GM21526 (cell line): ENCODE measurements at regions not wholly inside any gene's neighbourhood (a gene's known extent, or its start where the extent isn't known, plus 50 kb on each side); places are given as distances from the start of the nearest gene placed in this dataset.

Experiments used
- ATAC-seq: cut with Tn5 transposase; IDR thresholded peaks from one replicate; pipeline ENCODE4 v1.9.1; 2021; ENCODE audit warnings: moderate library complexity; ENCODE audit not compliant: unreplicated experiment, low FRiP score

DNA sequence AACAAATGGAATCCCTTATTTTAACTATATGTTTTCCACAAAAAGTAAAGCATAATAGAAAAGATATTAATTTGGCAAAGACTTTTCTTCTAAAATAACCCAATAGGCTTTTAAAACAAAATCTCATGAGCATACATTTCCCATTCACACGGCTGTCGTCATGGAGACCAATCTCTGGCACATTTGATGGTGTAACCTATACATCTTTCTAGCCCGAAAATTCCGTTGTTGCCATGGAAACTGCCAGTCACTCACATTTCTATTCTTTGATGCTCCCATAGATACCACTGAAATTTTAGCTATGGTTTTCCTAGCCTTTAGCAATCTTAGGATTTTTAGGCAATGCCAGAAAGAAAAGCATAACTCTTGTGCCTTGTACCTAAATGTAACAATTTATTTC, 262.9 kb upstream of the TRPM3 start:
- ATAC-seq, result no peak

DNA sequence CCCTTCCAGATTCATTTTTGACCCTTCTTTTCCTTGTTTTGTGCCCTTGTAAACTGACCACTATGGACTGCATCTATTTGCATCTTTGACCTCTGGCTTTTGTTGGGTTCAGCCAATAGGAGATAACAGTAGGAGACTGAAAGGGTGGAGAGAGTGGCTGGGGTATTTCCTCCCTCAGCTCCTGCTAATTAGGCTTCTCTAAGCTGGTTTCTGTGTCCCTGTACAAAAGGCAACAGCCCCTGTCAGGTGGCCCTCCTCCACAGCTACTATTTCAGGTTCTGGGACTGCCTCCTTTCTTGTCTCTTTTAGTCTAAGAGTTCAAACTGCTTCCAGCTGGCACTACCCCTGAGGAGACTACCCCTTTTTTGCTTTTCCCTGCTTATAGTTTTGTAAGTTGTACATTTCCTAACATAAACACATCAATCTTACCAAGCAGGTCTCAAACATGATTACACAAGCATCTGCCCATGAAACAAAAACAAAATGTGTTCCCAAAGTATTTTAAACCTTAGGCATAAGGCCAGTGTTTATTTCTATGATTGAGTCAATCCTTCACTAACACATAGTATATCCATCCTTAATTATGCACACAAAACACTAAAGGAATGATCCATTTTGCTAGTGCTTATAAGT, 262.0 kb upstream of the TRPM3 start:
- no peak for ATAC-seq

DNA sequence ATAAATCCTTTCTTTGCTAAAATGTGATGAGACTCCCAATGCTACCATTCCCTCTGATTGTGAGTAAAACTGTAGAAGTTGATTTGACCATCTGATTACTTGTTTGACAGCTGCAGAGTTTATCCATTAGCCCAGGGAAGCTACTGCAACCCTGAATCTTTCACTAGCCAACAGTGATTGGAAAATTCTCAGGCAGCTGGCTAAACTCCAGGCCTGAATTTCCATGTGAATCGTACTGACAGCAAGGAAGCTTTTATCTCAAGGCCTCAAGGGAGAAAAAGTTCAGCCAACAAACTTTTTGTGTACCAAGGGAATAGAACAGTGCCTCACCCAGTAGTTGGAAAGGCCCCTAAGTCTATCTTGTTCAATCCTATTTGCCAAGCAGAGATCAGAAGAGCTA, 246.7 kb upstream of the TRPM3 start:
- no peak for ATAC-seq

DNA sequence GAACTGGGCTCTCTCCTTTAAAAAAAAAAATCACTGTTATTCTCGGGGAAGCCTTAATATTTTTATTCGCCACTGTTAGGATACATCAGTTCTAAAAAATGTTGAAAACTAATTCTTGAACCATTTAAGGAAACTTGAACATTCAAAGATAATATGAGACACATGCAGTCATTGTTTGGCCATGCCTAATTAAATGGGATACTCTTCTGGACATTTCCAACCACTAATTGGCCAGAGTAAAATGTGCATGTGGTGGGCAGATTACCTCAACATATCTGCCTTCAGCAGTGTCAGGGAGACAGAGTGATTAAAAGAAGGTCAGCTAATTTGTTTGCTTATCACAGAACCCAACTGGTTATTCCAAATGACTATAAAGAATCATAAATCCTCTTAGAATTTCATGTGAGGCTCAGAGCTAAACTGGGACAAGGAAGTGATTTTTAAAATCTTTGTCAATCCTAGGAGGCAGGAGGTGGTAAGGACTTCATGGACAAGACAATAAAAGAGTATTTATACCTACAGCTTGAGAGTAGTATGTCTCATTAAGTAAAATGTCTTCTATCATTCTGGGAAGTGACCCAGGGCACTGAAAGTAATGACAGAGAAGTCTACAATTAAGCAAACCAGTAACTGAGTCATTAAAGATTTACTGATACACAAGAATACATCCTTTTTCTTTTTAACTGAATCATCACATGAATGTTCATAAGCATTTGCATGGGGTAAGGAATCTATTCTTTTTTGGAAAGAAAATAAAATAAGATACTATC, 242.9 kb upstream of the TRPM3 start:
- ATAC-seq, result no peak

DNA sequence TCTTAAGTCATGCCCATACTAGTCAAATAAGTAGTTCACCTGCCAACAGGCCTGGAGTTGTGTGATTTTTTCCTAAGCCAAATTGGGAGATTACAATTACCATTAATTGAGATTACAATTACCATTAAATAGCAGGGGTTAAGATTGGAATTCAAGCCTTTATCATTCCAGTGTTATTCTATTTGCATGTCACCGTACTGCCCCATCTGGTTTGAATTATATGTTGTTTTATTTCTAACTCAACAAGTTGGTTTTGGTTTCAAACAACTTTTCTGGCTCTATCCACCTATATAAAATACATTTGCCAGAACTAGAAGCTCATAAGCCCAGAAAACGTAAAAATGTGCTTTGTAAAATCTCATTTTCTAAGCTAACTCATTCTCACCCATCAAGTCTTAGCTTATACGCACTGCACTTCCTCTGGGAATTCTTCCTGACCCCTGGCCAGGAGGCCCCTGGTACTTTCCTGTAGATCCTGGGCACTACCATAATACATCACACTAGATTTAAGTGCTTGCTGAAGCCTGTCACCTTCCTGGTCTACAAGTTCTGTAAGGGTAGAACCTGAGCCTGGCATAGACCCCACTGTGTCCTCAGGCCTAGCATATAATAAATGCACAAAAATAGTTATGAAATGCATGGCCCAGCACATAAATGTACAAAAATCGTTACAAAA, 242.0 kb upstream of the TRPM3 start:
- no peak for ATAC-seq

DNA sequence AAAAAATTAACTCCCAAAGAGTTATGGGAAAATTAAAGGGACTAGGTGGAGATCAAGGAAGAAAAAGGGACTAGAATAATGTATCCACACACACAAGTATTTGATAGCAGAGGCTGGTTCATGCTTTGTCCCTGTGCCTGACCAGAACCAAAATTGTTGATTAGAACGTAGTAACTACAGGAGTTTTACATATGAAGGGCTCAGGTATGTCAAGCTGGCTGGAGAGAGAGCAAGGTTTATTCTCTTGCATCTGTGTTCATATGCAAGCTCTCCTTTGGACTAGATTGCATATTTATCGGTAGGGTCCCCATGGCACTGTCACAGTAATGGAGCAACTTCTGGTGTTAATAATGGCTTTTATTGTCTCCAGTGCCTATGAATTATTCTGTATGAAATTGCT, 239.9 kb upstream of the TRPM3 start:
- no peak for ATAC-seq

DNA sequence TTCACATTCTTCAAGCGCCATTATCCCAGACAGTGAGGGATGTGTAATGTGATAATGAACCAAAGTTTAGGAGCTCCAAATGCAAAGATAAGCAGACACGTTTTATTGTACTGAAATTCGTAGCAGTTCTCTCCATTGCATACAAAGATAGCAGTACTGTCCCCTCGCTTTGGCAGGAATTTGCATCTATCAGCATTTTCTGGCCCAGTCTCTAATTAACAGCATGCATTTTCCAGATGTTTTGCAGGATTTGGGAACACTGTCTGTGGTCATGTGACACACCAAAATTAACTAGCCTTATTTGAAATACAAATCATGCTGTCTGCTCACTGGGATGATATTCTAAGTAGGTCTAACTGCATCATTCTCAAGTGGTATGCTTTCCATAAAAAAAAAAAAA, 235.9 kb upstream of the TRPM3 start:
- no peak for ATAC-seq

DNA sequence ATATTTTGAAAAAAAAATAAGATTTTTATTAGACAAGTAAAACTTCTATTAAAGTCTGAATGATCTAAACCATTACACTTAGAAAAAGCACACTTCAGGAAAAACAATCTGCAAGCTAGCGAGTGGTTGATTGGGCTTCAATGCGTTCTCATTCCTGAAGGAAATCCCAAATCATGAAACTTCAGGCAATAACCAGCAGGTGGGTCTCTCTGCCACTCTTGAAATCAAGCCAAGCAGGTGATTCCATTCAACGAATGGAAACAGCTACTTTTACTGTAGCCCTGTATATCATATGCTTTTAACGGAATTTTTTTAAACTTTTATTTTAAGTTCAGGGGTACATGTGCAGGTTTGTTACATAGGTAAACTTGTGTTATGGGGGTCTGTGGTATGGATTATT, 234.5 kb upstream of the TRPM3 start:
- no peak for ATAC-seq

DNA sequence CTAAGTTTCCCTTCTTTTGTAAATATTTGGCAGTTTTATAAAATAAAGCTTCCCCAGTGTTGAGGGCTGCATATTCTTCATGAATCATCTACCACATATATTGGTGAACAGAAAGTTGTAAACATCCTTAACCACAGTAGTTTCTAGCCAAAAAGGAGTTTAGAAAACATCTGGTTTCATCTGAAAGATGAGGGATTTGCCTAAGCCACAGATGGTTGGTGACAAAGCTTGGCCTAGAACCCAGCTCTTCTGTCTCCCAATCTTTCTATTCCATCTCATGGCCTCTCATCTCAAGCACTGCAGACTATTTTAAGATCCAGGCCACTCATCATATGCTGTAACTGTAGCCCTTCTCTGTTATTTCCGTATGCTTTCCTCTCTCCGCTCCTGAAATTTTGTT, 232.3 kb upstream of the TRPM3 start:
- ATAC-seq, result no peak

DNA sequence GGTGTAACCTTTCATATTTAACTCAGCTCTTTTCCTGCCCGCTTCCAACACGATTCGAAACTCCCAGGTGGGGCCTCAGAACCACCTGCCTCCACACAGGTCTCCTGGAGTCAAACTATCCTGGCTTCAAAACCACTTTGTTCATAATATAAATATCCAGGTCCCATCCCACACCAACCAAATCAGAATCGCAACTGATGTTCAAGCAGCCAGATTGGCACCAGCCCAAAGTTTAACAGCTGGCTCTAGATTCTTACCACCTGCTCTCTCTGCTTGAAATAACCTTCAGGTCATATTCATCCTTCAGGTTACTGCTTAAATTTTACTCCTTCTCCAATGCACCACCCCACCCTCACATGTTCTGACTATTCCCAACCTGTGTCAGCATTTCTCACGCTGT, 231.4 kb upstream of the TRPM3 start:
- no peak for ATAC-seq

DNA sequence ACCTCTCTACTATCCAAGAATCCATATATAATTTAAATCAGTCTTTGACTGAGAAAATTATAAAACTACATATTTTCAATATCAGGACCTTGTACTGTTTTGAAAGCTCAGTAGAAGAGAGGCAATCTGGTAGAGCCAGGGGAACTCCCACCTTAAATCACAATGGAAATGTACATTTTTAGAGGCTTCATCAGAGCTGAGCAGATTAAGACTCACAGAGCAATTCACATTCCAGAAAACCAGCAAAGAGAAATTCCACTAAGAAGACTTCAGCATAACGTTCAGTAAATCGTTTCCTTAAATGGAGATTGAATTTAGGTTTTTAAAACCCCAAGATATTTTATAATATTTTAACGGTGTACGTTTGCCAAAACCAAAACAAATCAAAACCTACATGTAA, 227.8 kb upstream of the TRPM3 start:
- no peak for ATAC-seq

DNA sequence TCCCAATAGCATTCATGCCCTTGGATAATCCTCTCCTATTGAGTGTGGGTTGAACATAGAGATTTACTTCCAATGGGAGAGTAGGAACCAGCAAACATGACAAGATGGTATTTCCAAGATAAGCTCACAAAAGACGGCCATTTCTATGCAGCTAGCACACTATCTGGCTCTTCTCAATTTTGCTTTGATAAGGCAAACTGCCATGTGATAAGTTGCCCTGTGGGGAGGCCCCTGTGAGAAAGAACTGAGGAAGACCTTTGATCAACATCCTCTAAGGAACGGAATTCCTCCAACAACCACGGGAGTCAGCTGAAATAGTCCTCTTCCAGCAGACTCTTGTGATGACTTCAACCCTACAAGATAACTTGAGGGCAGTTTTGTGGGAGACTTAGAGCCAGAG, 211.9 kb upstream of the TRPM3 start:
- no peak for ATAC-seq

DNA sequence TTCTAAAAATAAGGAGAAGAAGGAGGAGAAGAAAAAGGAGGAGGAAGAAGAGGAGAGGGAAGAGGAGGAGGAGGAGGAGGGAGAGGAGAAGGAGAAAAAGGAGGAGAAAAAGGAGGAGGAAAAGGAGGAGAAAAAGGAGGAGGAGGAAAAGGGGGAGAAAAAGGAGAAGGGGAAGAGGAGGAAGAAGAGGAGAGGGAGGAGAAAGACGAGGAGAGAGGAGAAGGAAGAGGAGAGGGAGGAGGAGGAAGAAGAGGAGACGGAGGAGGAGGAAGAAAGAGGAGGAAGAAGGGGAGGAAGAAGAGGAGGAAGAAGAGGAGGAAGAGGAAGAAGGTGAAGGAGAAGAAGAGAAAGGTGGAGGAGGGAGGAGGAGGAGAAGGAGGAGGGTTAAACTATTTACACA, 210.2 kb upstream of the TRPM3 start:
- ATAC-seq, result no peak

DNA sequence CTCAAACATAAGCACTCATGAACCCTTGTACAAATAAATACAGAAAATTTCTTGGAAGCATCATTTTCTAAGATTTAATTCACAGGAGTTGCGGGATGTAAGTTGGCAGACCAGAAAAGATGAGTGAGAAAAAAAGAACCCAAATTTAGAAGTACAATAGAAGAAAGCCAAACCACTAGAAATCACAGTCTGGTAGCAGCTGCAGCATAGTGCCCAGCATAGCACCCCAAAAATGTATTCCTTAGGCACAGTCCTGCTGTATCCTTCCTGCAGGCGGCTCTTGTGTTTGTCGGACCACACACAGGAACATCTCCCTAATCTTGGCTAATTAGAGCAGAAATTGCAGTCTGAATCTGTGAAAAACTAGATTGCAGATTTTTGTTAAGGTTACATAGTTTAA, 208.5 kb upstream of the TRPM3 start:
- no peak for ATAC-seq

DNA sequence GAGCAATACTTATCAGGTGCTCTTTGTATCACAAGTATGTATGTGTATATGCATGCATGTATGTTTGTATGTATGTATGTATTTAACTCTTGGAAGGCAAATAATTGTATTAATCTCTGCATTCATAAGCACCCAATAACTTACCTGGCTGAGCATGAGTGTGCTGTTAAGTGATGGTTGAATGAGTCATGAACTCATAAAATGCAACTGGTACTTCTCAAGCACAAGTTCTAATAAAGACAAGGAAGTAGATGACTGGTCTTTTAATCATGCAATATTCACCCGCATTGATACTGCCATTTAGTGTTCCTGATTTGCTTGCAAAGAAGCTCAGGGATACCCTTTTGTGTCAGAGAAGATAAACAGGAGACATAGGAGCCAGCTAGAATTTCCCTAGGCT, 204.9 kb upstream of the TRPM3 start:
- no peak for ATAC-seq

DNA sequence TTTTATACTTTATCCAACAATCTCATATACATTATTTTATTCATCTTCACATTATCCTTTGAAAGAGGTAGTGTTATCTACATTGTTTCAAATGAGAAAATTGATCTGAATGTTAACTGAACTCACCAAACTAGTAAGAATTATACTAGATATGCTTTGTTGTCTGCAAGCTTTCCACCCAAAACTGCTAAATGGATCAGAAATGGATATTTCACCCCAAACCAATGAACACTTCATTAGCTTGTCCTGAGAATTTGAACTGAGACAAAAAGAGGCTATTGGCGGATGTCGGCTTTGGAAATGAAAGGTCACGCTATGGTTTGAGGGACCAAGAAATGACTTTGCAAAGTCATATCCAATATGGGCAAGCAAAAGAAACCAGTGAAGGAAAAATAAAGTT, 201.9 kb upstream of the TRPM3 start:
- no peak for ATAC-seq

DNA sequence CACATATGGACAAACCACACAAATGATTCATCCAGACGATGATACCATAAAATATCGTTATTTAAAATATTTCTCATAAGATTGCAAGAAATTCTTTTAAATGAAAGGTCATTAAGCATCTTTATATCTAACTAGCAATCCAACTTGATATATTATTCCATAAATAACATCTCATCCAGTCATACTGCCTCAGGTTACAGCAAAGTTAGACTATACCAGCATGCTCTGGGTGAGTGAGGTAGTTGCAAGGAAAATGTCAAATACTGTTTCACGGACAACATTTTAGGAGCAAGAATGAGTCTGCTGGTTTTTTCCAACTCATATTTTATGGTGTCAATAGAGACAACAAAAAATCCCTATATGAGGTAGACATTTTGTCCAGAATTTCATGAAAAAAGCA, 200.9 kb upstream of the TRPM3 start:
- no peak for ATAC-seq

DNA sequence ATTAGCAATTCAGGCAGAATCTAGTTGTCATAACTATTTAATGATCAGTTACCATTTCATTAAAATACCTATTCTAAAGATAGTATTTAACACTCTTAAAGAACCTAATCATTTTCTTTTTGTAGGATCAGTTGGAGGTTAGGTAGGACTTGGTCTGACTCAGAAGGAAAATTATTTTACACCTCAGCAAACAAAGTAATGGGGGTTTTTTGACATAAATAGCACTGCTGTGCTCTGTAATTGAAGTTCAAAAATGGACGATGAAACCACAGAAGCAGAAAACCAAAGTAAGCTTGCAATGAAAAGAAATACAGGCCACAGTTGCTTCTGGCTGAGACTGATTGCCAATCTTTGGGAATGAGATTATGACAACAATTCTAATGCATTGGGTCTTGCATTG, 187.0 kb upstream of the TRPM3 start:
- no peak for ATAC-seq

DNA sequence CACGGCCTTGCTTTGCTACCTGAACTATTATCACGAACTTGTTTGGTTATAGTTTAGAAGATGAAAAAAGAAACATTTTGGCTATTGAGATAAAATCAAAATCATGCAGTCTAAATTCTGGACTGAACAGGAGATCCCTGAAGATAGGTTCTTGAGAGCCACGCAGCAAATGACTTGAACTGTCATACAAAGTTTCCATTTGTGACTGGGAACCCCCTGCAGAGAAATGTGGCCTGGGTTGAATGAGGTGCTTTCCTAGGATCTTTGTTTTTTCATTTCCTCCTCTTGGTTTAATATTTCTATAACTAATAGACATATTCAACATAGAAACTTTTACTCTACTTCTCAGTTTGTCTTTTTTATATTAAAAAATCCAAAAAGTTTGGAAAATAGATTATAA, 184.7 kb upstream of the TRPM3 start:
- ATAC-seq, result no peak

DNA sequence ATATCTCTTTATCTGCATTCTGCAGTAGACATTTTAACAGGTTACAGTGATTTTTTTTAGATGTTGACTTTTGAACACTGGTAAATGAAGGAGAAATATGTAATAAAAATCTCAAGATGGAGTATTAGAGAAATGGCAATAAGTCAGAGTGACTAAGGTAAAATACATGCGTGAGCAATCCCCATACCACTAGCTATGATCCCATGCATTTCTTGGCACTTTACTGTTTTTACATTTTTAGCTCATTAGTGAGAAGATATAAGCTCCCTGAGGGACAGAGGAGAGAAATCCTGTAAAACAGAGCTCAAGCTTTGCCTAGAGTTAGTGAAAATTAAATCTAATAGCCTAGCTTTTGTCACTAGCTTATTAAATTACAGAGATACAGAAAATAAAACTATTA, 181.9 kb upstream of the TRPM3 start:
- no peak for ATAC-seq

DNA sequence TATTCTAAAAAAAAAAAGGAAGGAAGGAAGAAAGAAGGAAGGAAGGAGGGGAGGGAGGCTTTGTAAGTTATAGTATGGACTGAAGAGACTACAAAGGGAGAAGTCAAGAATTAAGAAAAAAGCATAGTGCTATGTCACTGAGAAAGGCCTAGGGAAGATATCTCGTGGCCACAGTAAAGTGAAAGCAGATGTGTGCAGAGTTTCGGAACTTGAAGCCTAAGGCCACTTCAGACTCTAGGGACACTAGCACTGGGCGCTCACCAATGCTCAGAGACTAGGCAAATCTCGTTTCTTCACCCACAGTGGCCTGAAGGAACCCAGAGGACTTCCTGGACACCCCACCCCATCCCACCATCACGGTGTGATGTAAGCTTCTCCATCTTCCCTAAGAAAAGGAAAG, 181.4 kb upstream of the TRPM3 start:
- ATAC-seq, result no peak

DNA sequence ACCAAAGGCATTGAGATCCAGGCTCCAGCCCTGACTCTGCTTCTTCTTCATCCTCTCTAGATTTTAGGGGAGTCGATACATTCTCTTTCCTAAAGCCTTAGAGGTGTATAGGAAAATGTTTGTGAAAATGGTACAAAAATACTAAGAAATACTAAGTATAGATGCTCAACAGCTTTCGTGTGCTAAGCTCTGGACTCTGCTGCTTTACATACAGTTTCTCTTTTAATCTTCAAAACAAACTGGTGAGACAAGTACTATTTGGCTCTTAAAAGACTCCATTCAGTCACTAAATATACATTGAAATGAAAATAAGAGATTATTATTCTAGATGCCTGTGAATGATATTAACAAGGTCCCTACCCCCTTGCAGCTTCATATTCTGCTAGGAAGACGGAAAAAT, 174.5 kb upstream of the TRPM3 start:
- no peak for ATAC-seq
